ENCODE measurements at regions not wholly inside any gene's neighbourhood (a gene's known extent, or its start where the extent isn't known, plus 50 kb on each side); places are given as distances from the start of the nearest gene placed in this dataset.

- no peaks in the 10 kb centered on the region for H3K27me3 Mint-ChIP-seq (ENCODE audit: low read depth, unreplicated experiment)
- Histone ChIP-seq H3K4me3 (ENCODE audit: insufficient read depth, low read depth, low read length) (no peak overlapping the region), H3K27ac (ENCODE audit: low read depth, low read length) (no peak overlapping the region), H3K4me1 (ENCODE audit: insufficient read depth, low read length) (no peaks in the 10 kb centered on the region), H3K79me2 (ENCODE audit: insufficient read depth, low read length) (no peaks in the 10 kb centered on the region), H3K27me3 (ENCODE audit: insufficient read depth, low read length) (no peaks in the 10 kb centered on the region), H2AFZ (ENCODE audit: low read depth, low read length) (no peak overlapping the region), H4K20me1 (ENCODE audit: insufficient read depth, low read length) (no peaks in the 10 kb centered on the region), H3K36me3 (ENCODE audit: insufficient read depth, low read length) (no peaks in the 10 kb centered on the region), H3K9ac (ENCODE audit: low read length) (no peak overlapping the region), H3K9me3 (ENCODE audit: insufficient read depth, low read depth, low read length) (no peaks in the 10 kb centered on the region), H3K4me2 (ENCODE audit: low read length) (no peak overlapping the region)
- no peaks in the 10 kb centered on the region for H3K36me3 Mint-ChIP-seq (ENCODE audit: low read depth, unreplicated experiment)
- FAIRE-seq (no peak), DNase-seq (ENCODE audit: low read depth) (no peak)
- TF ChIP-seq CTCF (IDR thresholded peaks at IDR 0.05; ENCODE audit: insufficient read depth, low read depth, low read length) (no peak), EZH2 (IDR thresholded peaks at IDR 0.05; ENCODE audit: insufficient read depth, low read length) (no peak)
- H3K4me3 Mint-ChIP-seq (ENCODE audit: unreplicated experiment) = no peak overlapping the region
- no peaks in the 10 kb centered on the region for H3K9me3 Mint-ChIP-seq (ENCODE audit: unreplicated experiment)
- H3K27ac Mint-ChIP-seq (ENCODE audit: unreplicated experiment) = no peak overlapping the region
- H3K4me1 Mint-ChIP-seq (ENCODE audit: low read depth, unreplicated experiment) = no peaks in the 10 kb centered on the region
These were observed 567.0 kb upstream of the MCTP2 start for GRCh38 chr15:93664213-93664956.

- H2AFZ ChIP-seq (ENCODE audit: low read depth, low read length) = no peak overlapping the region
- TF ChIP-seq EZH2 (IDR thresholded peaks at IDR 0.05; ENCODE audit: insufficient read depth, low read length) = no peak
- no peak for TF ChIP-seq CTCF (IDR thresholded peaks at IDR 0.05; ENCODE audit: insufficient read depth, low read depth, low read length)
- no peaks in the 10 kb centered on the region for H3K27me3 ChIP-seq (ENCODE audit: insufficient read depth, low read length)
- H3K9ac ChIP-seq (ENCODE audit: low read length) = no peak overlapping the region
- DNase-seq (ENCODE audit: low read depth) (no peak), FAIRE-seq (no peak)
- no peaks in the 10 kb centered on the region for H4K20me1 ChIP-seq (ENCODE audit: insufficient read depth, low read length)
- no peaks in the 10 kb centered on the region for H3K36me3 ChIP-seq (ENCODE audit: insufficient read depth, low read length)
- H3K27ac ChIP-seq (ENCODE audit: low read depth, low read length) = no peak overlapping the region
- H3K4me1 Mint-ChIP-seq (ENCODE audit: low read depth, unreplicated experiment) = no peaks in the 10 kb centered on the region
- H3K9me3 Mint-ChIP-seq (ENCODE audit: unreplicated experiment) = no peaks in the 10 kb centered on the region
- H3K27me3 Mint-ChIP-seq (ENCODE audit: low read depth, unreplicated experiment) = peaks cover 2% of the 10 kb centered on the region
- H3K27ac Mint-ChIP-seq (ENCODE audit: unreplicated experiment) = no peak overlapping the region
- H3K4me1 ChIP-seq (ENCODE audit: insufficient read depth, low read length) = no peaks in the 10 kb centered on the region
- no peak overlapping the region for H3K4me2 ChIP-seq (ENCODE audit: low read length)
- no peak overlapping the region for H3K4me3 ChIP-seq (ENCODE audit: insufficient read depth, low read depth, low read length)
- no peaks in the 10 kb centered on the region for H3K36me3 Mint-ChIP-seq (ENCODE audit: low read depth, unreplicated experiment)
- H3K4me3 Mint-ChIP-seq (ENCODE audit: unreplicated experiment) = no peak overlapping the region
- H3K9me3 ChIP-seq (ENCODE audit: insufficient read depth, low read depth, low read length) = no peaks in the 10 kb centered on the region
- no peaks in the 10 kb centered on the region for H3K79me2 ChIP-seq (ENCODE audit: insufficient read depth, low read length)
These were observed 569.0 kb upstream of the MCTP2 start for GRCh38 chr15:93662162-93662885.
